ENCODE measurements at regions not wholly inside any gene's neighbourhood (a gene's known extent, or its start where the extent isn't known, plus 50 kb on each side); places are given as distances from the start of the nearest gene placed in this dataset.

DNA sequence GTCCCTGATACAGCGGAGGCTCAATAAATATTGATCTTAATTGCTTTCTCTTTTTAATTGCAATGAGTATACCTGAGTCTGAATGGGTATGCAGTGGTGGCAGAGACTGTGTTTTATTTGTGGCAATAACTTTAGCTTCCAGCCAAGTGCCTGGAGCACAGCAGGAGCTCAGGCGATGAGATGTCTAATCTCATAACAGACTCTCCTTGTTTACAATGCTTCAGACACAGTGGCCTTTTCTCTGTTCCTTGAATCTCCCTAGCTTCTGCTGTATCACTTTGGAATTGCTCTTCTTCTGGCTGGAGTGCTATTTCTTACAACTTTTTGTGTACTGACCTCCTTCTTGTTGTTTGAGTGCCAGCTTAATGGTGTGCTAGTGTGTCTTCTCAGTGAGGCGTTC, 91.5 kb upstream of the UNC5C start:
- DNase-seq (no peak), ATAC-seq (no peak)
- intact Hi-C loops (cut with DNase I): no loop called here
- Histone ChIP-seq H3K36me3 (replicated peaks in 1 of 2; ENCODE audit: insufficient read depth in 1 of 2, low read depth in 2 of 2) (no peaks in the 10 kb centered on the region), H3K9me3 (no peaks in the 10 kb centered on the region), H3K4me1 (no peaks in the 10 kb centered on the region), H3K27ac (no peak overlapping the region), H3K27me3 (no peaks in the 10 kb centered on the region), H3K4me3 (no peak overlapping the region)
- WGBS, 2 donors: 78 to 84% methylated on average over 3 of the region's 3 CpGs
- TF ChIP-seq, protein P1, sequence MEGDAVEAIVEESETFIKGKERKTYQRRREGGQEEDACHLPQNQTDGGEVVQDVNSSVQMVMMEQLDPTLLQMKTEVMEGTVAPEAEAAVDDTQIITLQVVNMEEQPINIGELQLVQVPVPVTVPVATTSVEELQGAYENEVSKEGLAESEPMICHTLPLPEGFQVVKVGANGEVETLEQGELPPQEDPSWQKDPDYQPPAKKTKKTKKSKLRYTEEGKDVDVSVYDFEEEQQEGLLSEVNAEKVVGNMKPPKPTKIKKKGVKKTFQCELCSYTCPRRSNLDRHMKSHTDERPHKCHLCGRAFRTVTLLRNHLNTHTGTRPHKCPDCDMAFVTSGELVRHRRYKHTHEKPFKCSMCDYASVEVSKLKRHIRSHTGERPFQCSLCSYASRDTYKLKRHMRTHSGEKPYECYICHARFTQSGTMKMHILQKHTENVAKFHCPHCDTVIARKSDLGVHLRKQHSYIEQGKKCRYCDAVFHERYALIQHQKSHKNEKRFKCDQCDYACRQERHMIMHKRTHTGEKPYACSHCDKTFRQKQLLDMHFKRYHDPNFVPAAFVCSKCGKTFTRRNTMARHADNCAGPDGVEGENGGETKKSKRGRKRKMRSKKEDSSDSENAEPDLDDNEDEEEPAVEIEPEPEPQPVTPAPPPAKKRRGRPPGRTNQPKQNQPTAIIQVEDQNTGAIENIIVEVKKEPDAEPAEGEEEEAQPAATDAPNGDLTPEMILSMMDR (IDR thresholded peaks at IDR 0.05): no peak
- no peak for TF ChIP-seq POLR2A (IDR thresholded peaks at IDR 0.05)

DNA sequence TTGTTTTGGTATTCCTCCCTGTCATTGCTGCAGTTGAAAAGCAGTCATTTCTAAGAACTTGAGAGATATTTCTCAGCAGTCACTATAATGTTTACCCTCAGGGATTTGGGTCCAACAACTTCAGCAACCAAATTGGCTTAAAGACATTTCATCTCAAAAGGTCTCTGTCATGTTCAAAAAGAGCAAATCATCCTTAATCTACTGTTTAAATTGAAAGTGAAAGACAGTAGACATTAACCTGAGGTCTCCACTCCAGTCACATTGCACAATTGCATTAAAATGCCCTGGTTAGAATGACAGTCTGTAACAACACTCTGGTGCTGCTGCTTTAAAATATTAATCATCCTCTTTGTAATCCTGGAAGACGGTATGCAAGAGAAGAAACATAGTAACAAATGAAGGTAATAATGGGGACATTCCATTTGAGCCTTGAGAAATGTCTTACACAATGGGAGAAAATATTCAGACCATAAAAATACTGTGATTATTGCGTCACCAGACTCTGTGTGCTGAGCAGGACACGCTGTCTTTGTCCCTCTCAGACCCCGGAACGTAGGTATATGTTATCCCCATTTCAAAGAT, 90.2 kb upstream of the UNC5C start:
- intact Hi-C loops (cut with DNase I): no loop called here
- no peak overlapping the region for H3K4me3 ChIP-seq
- no peaks in the 10 kb centered on the region for H3K27me3 ChIP-seq
- no peaks in the 10 kb centered on the region for H3K9me3 ChIP-seq
- H3K4me1 ChIP-seq: no peaks in the 10 kb centered on the region
- no peak for ATAC-seq
- TF ChIP-seq POLR2A (IDR thresholded peaks at IDR 0.05): no peak
- TF ChIP-seq, protein P1 (IDR thresholded peaks at IDR 0.05): no peak
- H3K27ac ChIP-seq: no peak overlapping the region
- H3K36me3 ChIP-seq (replicated peaks in 1 of 2; ENCODE audit: insufficient read depth in 1 of 2, low read depth in 2 of 2): no peaks in the 10 kb centered on the region
- DNase-seq: no peak
- 54 to 61% methylated on average over 5 of the region's 5 CpGs for WGBS, 2 donors

DNA sequence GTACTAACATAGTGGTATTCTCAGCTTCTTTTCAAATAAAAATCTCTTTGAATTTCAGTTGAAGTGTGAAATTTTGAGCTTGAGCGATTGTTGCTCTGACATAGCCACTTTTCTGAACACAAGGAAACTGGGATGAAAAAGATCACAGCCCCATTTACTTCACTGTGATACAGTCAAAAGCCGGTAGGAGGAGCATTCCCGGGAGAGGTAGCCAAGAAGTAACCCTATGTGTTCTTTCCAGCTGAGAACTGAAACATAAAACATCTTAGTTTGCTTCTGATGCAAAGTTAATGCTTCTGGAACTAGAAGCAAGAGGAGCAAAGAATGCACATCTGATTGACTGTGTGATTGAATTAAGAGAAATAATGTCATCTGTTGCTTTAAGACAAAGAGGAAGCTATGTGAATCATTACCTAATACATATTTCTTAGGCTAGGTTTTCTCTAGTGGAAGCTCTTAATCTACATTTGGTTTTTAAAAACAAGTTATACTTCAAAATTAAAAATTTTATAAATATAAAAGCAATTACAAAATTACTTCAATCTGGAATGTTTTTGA, 88.3 kb upstream of the UNC5C start:
- peak; percentile 48 for ATAC-seq
- no peak overlapping the region for H3K27ac ChIP-seq
- H3K36me3 ChIP-seq (replicated peaks in 1 of 2; ENCODE audit: insufficient read depth in 1 of 2, low read depth in 2 of 2): no peaks in the 10 kb centered on the region
- H3K4me1 ChIP-seq: no peaks in the 10 kb centered on the region
- WGBS, 2 donors: 15 to 30% methylated on average over 3 of the region's 3 CpGs
- peak in 2 of 4 donors; percentile 2 to 8 for DNase-seq
- intact Hi-C loops (cut with DNase I): no loop called here
- no peak for TF ChIP-seq POLR2A (IDR thresholded peaks at IDR 0.05)
- TF ChIP-seq, protein P1 (IDR thresholded peaks at IDR 0.05): peak in 6 of 7 experiments; percentile 13 to 42 (median 30)
- H3K27me3 ChIP-seq: no peaks in the 10 kb centered on the region
- H3K4me3 ChIP-seq: no peak overlapping the region
- H3K9me3 ChIP-seq: no peaks in the 10 kb centered on the region

DNA sequence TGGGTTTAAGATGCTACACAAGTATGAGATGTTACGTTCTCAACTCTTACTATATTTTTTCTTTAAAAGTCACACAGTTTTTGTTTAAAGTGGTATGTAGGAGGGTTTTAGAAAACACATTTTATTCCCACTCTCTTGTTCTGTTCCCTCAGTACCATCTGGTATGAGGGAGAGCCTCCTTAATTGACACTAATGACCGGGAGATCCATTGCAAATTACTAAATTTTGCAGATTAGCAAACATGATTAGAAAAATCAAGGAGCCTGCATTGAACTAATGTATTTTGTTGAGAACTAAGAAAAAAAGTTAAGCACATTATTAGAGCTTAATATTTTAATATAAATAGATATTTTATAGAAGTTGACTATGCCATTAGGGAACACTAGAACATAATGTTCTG, 87.3 kb upstream of the UNC5C start:
- WGBS, 2 donors: 42 to 46% methylated on average over 2 of the region's 2 CpGs
- Histone ChIP-seq H3K27me3 (no peaks in the 10 kb centered on the region), H3K27ac (no peak overlapping the region), H3K4me1 (no peaks in the 10 kb centered on the region), H3K9me3 (no peaks in the 10 kb centered on the region), H3K36me3 (replicated peaks in 1 of 2; ENCODE audit: insufficient read depth in 1 of 2, low read depth in 2 of 2) (no peaks in the 10 kb centered on the region), H3K4me3 (no peak overlapping the region)
- no peak for DNase-seq
- TF ChIP-seq POLR2A (IDR thresholded peaks at IDR 0.05): no peak
- TF ChIP-seq, protein P1 (IDR thresholded peaks at IDR 0.05): no peak
- intact Hi-C loops (cut with DNase I): no loop called here
- ATAC-seq: no peak

DNA sequence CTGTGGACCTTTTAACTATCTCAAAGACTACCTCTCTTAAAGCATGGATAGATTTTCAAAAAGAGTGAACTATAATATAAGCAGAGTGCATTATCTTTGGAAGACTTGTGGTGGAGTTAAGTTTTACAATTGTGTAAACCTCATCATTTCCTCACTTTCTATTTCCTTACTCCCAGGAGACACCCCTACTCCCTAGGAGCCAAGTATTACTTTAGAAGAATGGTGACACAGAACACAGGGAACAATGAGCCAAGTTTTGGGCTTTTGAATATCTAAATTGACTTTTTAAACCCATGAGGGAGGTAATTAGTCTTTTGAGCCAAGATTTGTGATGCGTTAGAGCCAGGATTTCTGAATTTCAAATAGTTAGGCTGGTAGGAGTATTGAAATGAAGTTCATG, 78.9 kb upstream of the UNC5C start:
- ATAC-seq (no peak), DNase-seq (no peak)
- H3K4me1 ChIP-seq: no peaks in the 10 kb centered on the region
- no peak for TF ChIP-seq POLR2A (IDR thresholded peaks at IDR 0.05)
- TF ChIP-seq, protein P1 (IDR thresholded peaks at IDR 0.05): no peak
- no peaks in the 10 kb centered on the region for H3K27me3 ChIP-seq
- H3K27ac ChIP-seq: no peak overlapping the region
- H3K36me3 ChIP-seq (replicated peaks in 1 of 2; ENCODE audit: insufficient read depth in 1 of 2, low read depth in 2 of 2): no peaks in the 10 kb centered on the region
- no peaks in the 10 kb centered on the region for H3K9me3 ChIP-seq
- no peak overlapping the region for H3K4me3 ChIP-seq
- 52 to 54% methylated on average over 1 of the region's 1 CpG for WGBS, 2 donors
- intact Hi-C loops (cut with DNase I): no loop called here
